Panc1 (cell line): ENCODE measurements at regions not wholly inside any gene's neighbourhood (a gene's known extent, or its start where the extent isn't known, plus 50 kb on each side); places are given as distances from the start of the nearest gene placed in this dataset.

Experiments used
- ATAC-seq: fragments of 200-7000 bp; cut with Tn5 transposase; 2 replicates; pipeline ENCODE4 v1.9.1; 2020; ENCODE audit warnings: mild to moderate bottlenecking, moderate library complexity
- BruUV-seq: library from RNA; stranded (reverse); fragments of 400-500 nt; replicated peaks from 2 replicates; lab custom pipeline; 2021; lab: Mats Ljungman, UMichigan
- CTCF ChIA-PET: fragments of 300-600 bp; sonication (Branson Sonifier 250); formaldehyde crosslinking; loops from one replicate; lab custom pipeline; 2022; ENCODE audit warnings: antibody characterized with exemption; lab: Charles Lee
- POLR2A ChIA-PET: fragments of 300-600 bp; sonication (Branson Sonifier 250); formaldehyde crosslinking; loops from one replicate; lab custom pipeline; 2022; ENCODE audit warnings: antibody characterized with exemption; lab: Charles Lee
- DNase-seq: peaks from one replicate; pipeline ENCODE4 v3.0.0-alpha.2; 2010; ENCODE audit warnings: low read depth, low spot score
- H3K27ac ChIP-seq: 2 replicates; pipeline ENCODE4 v1.5.1; 2011; ENCODE audit warnings: mild to moderate bottlenecking, low read length, inconsistent platforms
- H3K27me3 ChIP-seq: fragments of 200-500 bp; sonication (Bioruptor generic); 2 replicates; pipeline ENCODE4 v1.6.0; 2014; ENCODE audit warnings: low read length, inconsistent platforms; ENCODE audit not compliant: control insufficient read depth, insufficient read depth
- H3K36me3 ChIP-seq: fragments of 200-500 bp; sonication (Bioruptor generic); 2 replicates; pipeline ENCODE4 v1.5.1; 2014; ENCODE audit warnings: inconsistent platforms, mild to moderate bottlenecking, low read length, moderate library complexity; ENCODE audit not compliant: control insufficient read depth, insufficient read depth
- H3K4me1 ChIP-seq: 2 replicates; pipeline ENCODE4 v1.5.1; 2011; ENCODE audit warnings: inconsistent platforms, mild to moderate bottlenecking, low read length, moderate library complexity; ENCODE audit not compliant: control insufficient read depth, insufficient read depth
- H3K4me3 ChIP-seq, 2 experiments: 2 replicates each; pipeline ENCODE4 v1.5.1; 2011 to 2012; ENCODE audit warnings: low read depth in 2 of 2, low read length in 2 of 2, mild to moderate bottlenecking in 2 of 2, inconsistent platforms in 1 of 2, moderate library complexity in 1 of 2
- H3K9me3 ChIP-seq: fragments of 200-500 bp; sonication (Bioruptor generic); 2 replicates; pipeline ENCODE4 v1.5.1; 2014; ENCODE audit warnings: low read depth, mild to moderate bottlenecking, inconsistent platforms, low read length, moderate library complexity; ENCODE audit not compliant: control insufficient read depth, insufficient read depth
- POLR2AphosphoS5 ChIP-seq: IDR thresholded peaks from 2 replicates; pipeline ENCODE4 v1.6.1; 2012; ENCODE audit warnings: mild to moderate bottlenecking, low read depth, low read length, moderate library complexity
- REST ChIP-seq, 2 experiments: IDR thresholded peaks; 2 replicates each; pipeline ENCODE4 v1.6.1; 2011 to 2012; ENCODE audit warnings: low read depth in 2 of 2, control low read depth in 1 of 2, low read length in 1 of 2, mild to moderate bottlenecking in 1 of 2, moderate library complexity in 1 of 2; ENCODE audit not compliant: insufficient read depth in 1 of 2
- SIN3A ChIP-seq: IDR thresholded peaks from 2 replicates; pipeline ENCODE4 v1.6.1; 2012; ENCODE audit warnings: low read depth, mild to moderate bottlenecking, low read length, moderate library complexity, borderline replicate concordance; ENCODE audit not compliant: insufficient read depth
- TCF7L2 ChIP-seq: IDR thresholded peaks from 2 replicates; pipeline ENCODE4 v1.6.1; 2011; ENCODE audit warnings: mild to moderate bottlenecking, low read depth, low read length, inconsistent platforms
- in situ Hi-C: cut with HindIII; loops from 2 replicates; pipeline ENCODE4 v1.10.0; 2016; ENCODE audit warnings: low sequenced_read_pairs, low pct_unique_long_range_greater_than_20kb
- intact Hi-C: fragments of 100-400 bp; cut with micrococcal nuclease; formaldehyde crosslinking; loops from one replicate; pipeline ENCODE4 v1.10.0; 2022; ENCODE audit not compliant: unreplicated experiment
- TF ChIP-seq, protein P1 (sequence below): fragments of 450-650 bp; IDR thresholded peaks from 2 replicates; pipeline ENCODE4 v1.5.1; 2017; ENCODE audit warnings: mild to moderate bottlenecking

DNA sequence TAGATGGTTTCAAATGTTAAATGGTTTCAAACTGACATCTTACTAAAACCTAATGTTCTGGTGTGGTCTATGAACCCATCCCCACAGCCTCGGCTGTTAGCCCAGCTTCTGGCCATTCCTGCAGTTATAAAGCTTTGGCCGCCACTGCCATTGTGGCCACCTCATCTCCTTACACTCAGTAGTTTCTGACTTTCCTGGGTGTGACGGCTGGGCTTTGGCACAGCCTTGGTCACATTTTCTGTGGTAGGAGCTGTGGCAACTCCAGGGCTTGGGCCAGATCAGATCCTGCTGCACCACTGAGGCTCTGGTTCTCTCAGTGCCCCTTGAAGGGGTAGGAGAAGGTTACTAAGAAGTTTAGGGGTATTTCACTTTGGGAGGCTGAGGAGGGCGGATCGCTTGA, 84.2 kb upstream of the STXBP6 start:
- in situ Hi-C loops: no loop called here
- H3K27me3 ChIP-seq: no peaks in the 10 kb centered on the region
- intact Hi-C loops: no loop called here
- H3K4me1 ChIP-seq: no peaks in the 10 kb centered on the region
- ATAC-seq (no peak), DNase-seq (no peak)
- BruUV-seq: no TSS peak
- no peaks in the 10 kb centered on the region for H3K36me3 ChIP-seq
- no peak overlapping the region for H3K4me3 ChIP-seq
- POLR2A ChIA-PET: no interaction called here
- TF ChIP-seq TCF7L2: no peak
- no peak for TF ChIP-seq SIN3A
- TF ChIP-seq, protein P1, sequence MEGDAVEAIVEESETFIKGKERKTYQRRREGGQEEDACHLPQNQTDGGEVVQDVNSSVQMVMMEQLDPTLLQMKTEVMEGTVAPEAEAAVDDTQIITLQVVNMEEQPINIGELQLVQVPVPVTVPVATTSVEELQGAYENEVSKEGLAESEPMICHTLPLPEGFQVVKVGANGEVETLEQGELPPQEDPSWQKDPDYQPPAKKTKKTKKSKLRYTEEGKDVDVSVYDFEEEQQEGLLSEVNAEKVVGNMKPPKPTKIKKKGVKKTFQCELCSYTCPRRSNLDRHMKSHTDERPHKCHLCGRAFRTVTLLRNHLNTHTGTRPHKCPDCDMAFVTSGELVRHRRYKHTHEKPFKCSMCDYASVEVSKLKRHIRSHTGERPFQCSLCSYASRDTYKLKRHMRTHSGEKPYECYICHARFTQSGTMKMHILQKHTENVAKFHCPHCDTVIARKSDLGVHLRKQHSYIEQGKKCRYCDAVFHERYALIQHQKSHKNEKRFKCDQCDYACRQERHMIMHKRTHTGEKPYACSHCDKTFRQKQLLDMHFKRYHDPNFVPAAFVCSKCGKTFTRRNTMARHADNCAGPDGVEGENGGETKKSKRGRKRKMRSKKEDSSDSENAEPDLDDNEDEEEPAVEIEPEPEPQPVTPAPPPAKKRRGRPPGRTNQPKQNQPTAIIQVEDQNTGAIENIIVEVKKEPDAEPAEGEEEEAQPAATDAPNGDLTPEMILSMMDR: no peak
- no peak for TF ChIP-seq POLR2AphosphoS5
- TF ChIP-seq REST (IDR thresholded peaks at IDR 0.05; ENCODE audit: insufficient read depth in 1 of 2, low read depth in 2 of 2, low read length in 1 of 2): no peak
- H3K27ac ChIP-seq: no peak overlapping the region
- CTCF ChIA-PET: no interaction called here
- H3K9me3 ChIP-seq: no peaks in the 10 kb centered on the region

GRCh38 chr14:25132732-25133422, 82.9 kb upstream of the STXBP6 start:
- no peaks in the 10 kb centered on the region for H3K27me3 ChIP-seq
- no peaks in the 10 kb centered on the region for H3K9me3 ChIP-seq
- H3K36me3 ChIP-seq: no peaks in the 10 kb centered on the region
- TF ChIP-seq POLR2AphosphoS5: no peak
- TF ChIP-seq, protein P1: peak; percentile 73
- TF ChIP-seq TCF7L2: no peak
- no peak for TF ChIP-seq SIN3A
- no peak for TF ChIP-seq REST (IDR thresholded peaks at IDR 0.05; ENCODE audit: insufficient read depth in 1 of 2, low read depth in 2 of 2, low read length in 1 of 2)
- ChIA-PET POLR2A (interaction anchor here (0.5 kb wide), 1 partner anchor 105 kb away, joined by 7 read pairs; no protein-coding TSS in a partner anchor), CTCF (no interaction called here)
- ATAC-seq: peak; percentile 80; the same call in 1 of the 2 replicates
- in situ Hi-C loops: no loop called here
- no TSS peak for BruUV-seq
- intact Hi-C loops: no loop called here
- no peaks in the 10 kb centered on the region for H3K4me1 ChIP-seq
- peak; percentile 25 for DNase-seq
- H3K27ac ChIP-seq: no peak overlapping the region
- no peak overlapping the region for H3K4me3 ChIP-seq
